Common myeloid progenitor, CD34-positive (primary cell): ENCODE measurements at regions not wholly inside any gene's neighbourhood (a gene's known extent, or its start where the extent isn't known, plus 50 kb on each side); places are given as distances from the start of the nearest gene placed in this dataset.
A peak's percentile ranks its signal among the peaks of the same experiment; 100 is the strongest.

Experiments used
- CTCF ChIA-PET: fragments of 350-600 bp; sonication (Branson Sonifier 250); formaldehyde crosslinking; loops from one replicate; lab custom pipeline; 2021; ENCODE audit warnings: antibody characterized with exemption; lab: Charles Lee
- POLR2A ChIA-PET: fragments of 350-600 bp; sonication (Branson Sonifier 250); formaldehyde crosslinking; loops from one replicate; lab custom pipeline; 2021; ENCODE audit warnings: antibody characterized with exemption; lab: Charles Lee
- DNase-seq, 3 donors: peaks; one replicate each; pipeline versions ENCODE4 v3.0.0 to v3.0.0-alpha.2; 2013
- H3K27ac ChIP-seq, 2 experiments: 1 replicate in 1 of 2; 2 replicates in 1 of 2; pipeline ENCODE4 v1.7.0; 2013; ENCODE audit warnings: inconsistent platforms in 2 of 2, low read length in 2 of 2, mild to moderate bottlenecking in 2 of 2, low read depth in 1 of 2, moderate library complexity in 1 of 2; ENCODE audit not compliant: severe bottlenecking in 2 of 2, insufficient read depth in 1 of 2, poor library complexity in 1 of 2
- H3K27me3 ChIP-seq, 5 experiments: replicated peaks in 2 of 5; 1 replicate in 3 of 5; 2 replicates in 2 of 5; pipeline versions ENCODE4 v1.6.1 to v1.7.0; 2013; ENCODE audit warnings: low read length in 4 of 5, mild to moderate bottlenecking in 2 of 5, moderate library complexity in 2 of 5, inconsistent platforms in 1 of 5; ENCODE audit not compliant: insufficient read depth in 5 of 5, control insufficient read depth in 4 of 5
- H3K36me3 ChIP-seq, 4 experiments: 1 replicate in 2 of 4; 2 replicates in 2 of 4; pipeline versions ENCODE4 v1.6.1 to v1.7.0; 2013; ENCODE audit warnings: low read length in 3 of 4, control low read depth in 1 of 4, mild to moderate bottlenecking in 1 of 4; ENCODE audit not compliant: control insufficient read depth in 4 of 4, insufficient read depth in 4 of 4
- H3K4me1 ChIP-seq, 4 experiments: 1 replicate in 3 of 4; 2 replicates in 1 of 4; pipeline versions ENCODE4 v1.6.1 to v1.7.1; 2013; ENCODE audit warnings: low read length in 3 of 4, mild to moderate bottlenecking in 3 of 4, control low read depth in 1 of 4, inconsistent platforms in 1 of 4, moderate library complexity in 1 of 4; ENCODE audit not compliant: control insufficient read depth in 4 of 4, insufficient read depth in 4 of 4; ENCODE audit errors: control extremely low read depth in 1 of 4
- H3K4me3 ChIP-seq, 7 experiments: 1 replicate in 4 of 7; 2 replicates in 3 of 7; pipeline versions ENCODE4 v1.5.1 to v1.7.0; 2013; ENCODE audit warnings: mild to moderate bottlenecking in 7 of 7, low read length in 6 of 7, moderate library complexity in 6 of 7, inconsistent platforms in 2 of 7, low read depth in 2 of 7, control low read depth in 1 of 7; ENCODE audit not compliant: insufficient read depth in 4 of 7, control insufficient read depth in 1 of 7; ENCODE audit errors: extremely low read depth in 1 of 7
- H3K9me3 ChIP-seq, 5 experiments: 1 replicate in 4 of 5; 2 replicates in 1 of 5; pipeline versions ENCODE4 v1.6.1 to v1.7.1; 2013; ENCODE audit warnings: low read length in 4 of 5, mild to moderate bottlenecking in 2 of 5, inconsistent platforms in 1 of 5, low read depth in 1 of 5, moderate library complexity in 1 of 5; ENCODE audit not compliant: control insufficient read depth in 4 of 5, insufficient read depth in 2 of 5; ENCODE audit errors: control extremely low read depth in 1 of 5
- WGBS: methylation state at CpG from one replicate; pipeline ENCODE4 v1.1.5; 2013; ENCODE audit not compliant: insufficient coverage; 5-methylcytosine and 5-hydroxymethylcytosine counted together

DNA sequence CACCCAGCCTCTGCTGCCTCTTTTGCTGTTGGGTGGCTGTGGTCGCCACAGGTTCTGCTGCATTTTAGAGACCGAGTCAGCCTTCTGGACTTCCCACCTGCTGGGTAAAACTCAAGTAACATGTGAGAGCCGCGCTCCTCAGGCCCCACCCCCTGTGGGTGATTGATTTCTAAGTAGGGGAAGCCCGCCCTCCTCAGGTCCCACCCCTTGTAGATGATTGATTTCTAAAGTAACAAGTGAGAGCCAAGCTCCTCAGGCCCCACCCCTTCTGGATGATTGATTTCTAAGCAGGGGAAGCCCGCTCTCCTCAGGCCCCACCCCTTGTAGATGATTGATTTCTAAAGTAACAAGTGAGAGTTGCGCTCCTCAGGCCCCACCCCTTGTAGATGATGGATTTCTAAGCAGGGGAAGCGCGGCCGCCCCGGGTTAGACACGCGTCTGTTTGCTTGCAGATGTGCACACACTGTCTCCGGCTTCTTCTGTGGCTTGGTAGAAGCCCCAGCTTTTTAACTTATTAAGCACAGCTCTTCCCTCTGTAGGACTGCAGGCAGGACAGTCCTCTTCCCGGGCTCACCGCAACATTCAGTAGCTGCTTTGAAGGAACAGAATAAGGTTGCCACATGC lies 83.4 kb downstream of the FAM43A start:
- Histone ChIP-seq H3K4me1 (peaks cover 0 to 33% (median 17%) of the 10 kb centered on the region in 4 experiments), H3K27me3 (peaks cover 0 to 2% (median 0%) of the 10 kb centered on the region in 5 experiments), H3K9me3 (no peaks in the 10 kb centered on the region), H3K27ac (no peak overlapping the region), H3K4me3 (peak overlapping the region in 6 of 7 experiments; percentile 37 to 81 (median 62)), H3K36me3 (no peaks in the 10 kb centered on the region)
- WGBS, result under 1% methylated on average over 14 of the region's 16 CpGs
- ChIA-PET CTCF (interaction anchor here (1.1 kb wide), 1 partner anchor 81 kb away, joined by 3 read pairs; no protein-coding TSS in a partner anchor), POLR2A (interaction anchor here (0.5 to 1.3 kb wide), 3 partner anchors 12 to 82 kb away, joined by 4 to 5 read pairs (median 4); no protein-coding TSS in a partner anchor)
- peak; percentile 98 to 99 (median 99) for DNase-seq

DNA sequence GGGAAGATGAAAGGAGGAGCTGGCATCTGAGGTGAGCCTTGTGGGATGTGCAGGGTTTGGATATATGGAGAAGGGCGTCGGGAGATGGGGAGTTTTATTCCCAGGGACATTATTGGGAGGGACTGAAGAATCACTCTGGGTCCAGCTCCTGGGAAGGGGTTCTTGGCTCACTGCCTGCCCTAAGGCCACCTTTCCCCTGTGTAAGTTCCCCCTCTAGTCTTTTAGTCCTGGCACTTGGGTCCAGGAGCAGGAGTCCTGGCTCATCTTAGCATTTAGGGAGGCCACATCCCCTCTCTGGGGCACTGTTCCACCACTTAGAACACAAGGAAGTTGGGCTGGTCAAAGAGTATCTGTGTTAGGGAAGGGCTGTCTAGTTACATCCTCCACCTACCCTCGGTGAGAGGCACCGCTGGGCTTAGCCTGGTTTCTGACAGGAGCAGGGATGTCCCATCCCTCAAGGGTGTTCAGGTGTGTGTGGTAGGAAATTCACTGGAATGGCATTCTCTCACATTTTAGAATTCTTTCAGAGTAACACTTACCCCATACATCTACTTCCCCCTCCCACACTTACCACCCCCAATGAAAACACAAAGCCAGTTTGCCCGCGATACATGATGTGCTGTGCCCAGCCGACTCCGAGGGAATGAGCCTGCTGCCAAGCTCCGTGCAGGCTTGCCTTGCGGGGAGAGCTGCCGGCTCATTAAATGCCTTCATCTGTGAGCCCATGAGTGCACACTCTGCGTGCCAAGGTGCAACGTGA lies 86.7 kb downstream of the FAM43A start:
- Histone ChIP-seq H3K9me3 (no peaks in the 10 kb centered on the region), H3K27ac (no peak overlapping the region), H3K4me1 (peaks cover 0 to 22% (median 11%) of the 10 kb centered on the region in 4 experiments), H3K36me3 (no peaks in the 10 kb centered on the region), H3K27me3 (peaks cover 0 to 2% (median 0%) of the 10 kb centered on the region in 5 experiments), H3K4me3 (no peak overlapping the region)
- 92% methylated on average over 13 of the region's 13 CpGs for WGBS
- POLR2A ChIA-PET, result no interaction called here
- CTCF ChIA-PET, result interaction anchor here (1.1 to 1.6 kb wide), 2 partner anchors 8 to 33 kb away, joined by 3 to 5 read pairs; no protein-coding TSS in a partner anchor
- DNase-seq, result no peak

DNA sequence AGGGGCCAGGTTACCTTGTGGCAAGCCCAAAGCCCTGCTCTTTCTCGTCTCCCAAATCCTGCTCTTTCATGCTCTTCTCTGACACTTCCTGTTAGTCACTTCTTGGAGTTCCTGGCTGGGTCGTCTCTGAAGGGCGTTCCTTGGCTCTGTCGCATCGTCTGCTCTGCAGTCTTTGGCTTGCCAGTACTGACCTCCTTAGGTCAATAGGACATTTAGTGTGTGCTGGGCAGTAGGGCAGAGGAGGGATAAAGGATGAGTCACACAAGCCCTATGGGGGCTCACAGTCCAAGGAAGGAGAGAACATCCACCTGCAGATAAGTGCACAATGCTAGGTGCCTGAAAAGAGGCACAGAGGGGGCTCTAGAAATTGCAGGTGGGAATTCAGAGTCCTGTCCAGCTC lies 87.5 kb downstream of the FAM43A start:
- no peaks in the 10 kb centered on the region for H3K36me3 ChIP-seq
- ChIA-PET CTCF (no interaction called here), POLR2A (no interaction called here)
- WGBS, result 83% methylated on average over 5 of the region's 5 CpGs
- H3K27me3 ChIP-seq, result peaks cover 0 to 2% (median 0%) of the 10 kb centered on the region in 5 experiments
- H3K4me1 ChIP-seq, result peaks cover 0 to 14% (median 10%) of the 10 kb centered on the region in 4 experiments
- no peak overlapping the region for H3K27ac ChIP-seq
- no peak overlapping the region for H3K4me3 ChIP-seq
- DNase-seq, result no peak
- no peaks in the 10 kb centered on the region for H3K9me3 ChIP-seq

DNA sequence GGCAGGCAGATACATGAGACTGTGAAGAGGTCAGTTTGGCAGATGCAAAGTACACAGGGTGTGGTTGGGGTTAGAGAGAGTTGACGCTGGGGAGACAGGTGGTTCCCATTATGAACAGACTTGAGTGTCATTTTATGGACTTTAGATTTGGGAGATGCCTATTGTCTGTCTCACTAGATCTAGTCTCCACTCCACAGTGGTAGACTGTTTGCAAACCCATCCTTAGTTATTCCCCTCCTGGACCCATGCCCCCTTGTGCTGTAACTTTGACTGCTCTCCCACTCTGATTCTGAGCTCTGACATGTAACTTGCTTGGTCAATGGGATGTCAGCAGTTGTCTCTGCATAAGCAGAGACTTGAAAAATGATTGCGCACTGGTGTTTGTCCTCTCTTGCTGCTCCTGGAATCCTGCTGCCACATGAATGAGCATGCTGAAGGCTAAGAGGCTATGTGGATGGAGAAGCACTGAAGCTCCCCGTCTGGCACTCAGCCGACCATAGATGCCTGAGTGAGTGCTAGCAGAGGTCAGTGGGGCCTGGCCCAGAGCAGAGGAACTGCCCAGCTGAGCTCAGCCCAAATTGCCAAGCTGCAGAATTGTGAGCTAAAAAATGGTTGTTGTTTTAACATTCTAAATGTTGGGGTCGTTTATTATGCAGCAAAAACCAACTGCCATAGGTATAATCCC lies 88.2 kb downstream of the FAM43A start:
- no peak overlapping the region for H3K27ac ChIP-seq
- H3K4me3 ChIP-seq, result no peak overlapping the region
- H3K9me3 ChIP-seq, result no peaks in the 10 kb centered on the region
- 98% methylated on average over 4 of the region's 5 CpGs for WGBS
- H3K4me1 ChIP-seq, result peaks cover 0 to 7% (median 5%) of the 10 kb centered on the region in 4 experiments
- DNase-seq, result no peak
- peaks cover 0 to 2% (median 0%) of the 10 kb centered on the region in 5 experiments for H3K27me3 ChIP-seq
- no peaks in the 10 kb centered on the region for H3K36me3 ChIP-seq
- CTCF ChIA-PET, result no interaction called here
- POLR2A ChIA-PET, result interaction anchor here (0.6 kb wide), 1 partner anchor 87 kb away, joined by 3 read pairs; no protein-coding TSS in a partner anchor

- Histone ChIP-seq H3K4me1 (peaks cover 0 to 2% (median 0%) of the 10 kb centered on the region in 4 experiments), H3K27ac (no peak overlapping the region), H3K27me3 (peaks cover 0 to 2% (median 0%) of the 10 kb centered on the region in 5 experiments), H3K9me3 (no peaks in the 10 kb centered on the region), H3K4me3 (no peak overlapping the region), H3K36me3 (no peaks in the 10 kb centered on the region)
- CTCF ChIA-PET, result no interaction called here
- POLR2A ChIA-PET, result no interaction called here
- WGBS, result 97% methylated on average over 3 of the region's 3 CpGs
- no peak for DNase-seq
These were observed 89.6 kb downstream of the FAM43A start for GRCh38 chr3:194775266-194775665.

GRCh38 chr3:194775731-194776130 lies 90.0 kb downstream of the FAM43A start:
- Histone ChIP-seq H3K36me3 (no peaks in the 10 kb centered on the region), H3K27me3 (peaks cover 0 to 2% (median 0%) of the 10 kb centered on the region in 5 experiments), H3K27ac (no peak overlapping the region), H3K4me1 (peaks cover 0 to 3% (median 0%) of the 10 kb centered on the region in 4 experiments), H3K4me3 (no peak overlapping the region), H3K9me3 (no peaks in the 10 kb centered on the region)
- DNase-seq, result no peak
- POLR2A ChIA-PET, result no interaction called here
- CTCF ChIA-PET, result no interaction called here
- WGBS, result 87% methylated on average over 2 of the region's 3 CpGs
